T-helper 17 cell (primary cell): ENCODE measurements at regions not wholly inside any gene's neighbourhood (a gene's known extent, or its start where the extent isn't known, plus 50 kb on each side); places are given as distances from the start of the nearest gene placed in this dataset.

Source experiments
- ATAC-seq: fragments of 150-1000 bp; cut with Tn5 transposase; 2 replicates; pipeline ENCODE4 v1.10.0; 2021; ENCODE audit warnings: mild to moderate bottlenecking, moderate library complexity
- DNase-seq, 3 donors: peaks; one replicate each; pipeline versions ENCODE4 v3.0.0 to v3.0.0-alpha.2; 2020 to 2021
- H3K9me3 ChIP-seq: one replicate; pipeline ENCODE4 v1.7.0; 2013; ENCODE audit warnings: low read length, mild to moderate bottlenecking; ENCODE audit not compliant: control insufficient read depth, poor library complexity, severe bottlenecking
- H3K27ac Mint-ChIP-seq: one replicate; pipeline ENCODE4 v1.8.0; 2022; ENCODE audit warnings: mild to moderate bottlenecking, moderate library complexity, mixed read lengths
- H3K27me3 Mint-ChIP-seq: one replicate; pipeline ENCODE4 v1.8.0; 2022; ENCODE audit warnings: mixed read lengths
- H3K36me3 Mint-ChIP-seq: one replicate; pipeline ENCODE4 v1.8.0; 2022; ENCODE audit warnings: low read depth, mixed read lengths
- H3K4me1 Mint-ChIP-seq: one replicate; pipeline ENCODE4 v1.8.0; 2022; ENCODE audit warnings: mild to moderate bottlenecking, mixed read lengths
- H3K4me3 Mint-ChIP-seq: one replicate; pipeline ENCODE4 v1.8.0; 2022; ENCODE audit warnings: mild to moderate bottlenecking, moderate library complexity, mixed read lengths

DNA sequence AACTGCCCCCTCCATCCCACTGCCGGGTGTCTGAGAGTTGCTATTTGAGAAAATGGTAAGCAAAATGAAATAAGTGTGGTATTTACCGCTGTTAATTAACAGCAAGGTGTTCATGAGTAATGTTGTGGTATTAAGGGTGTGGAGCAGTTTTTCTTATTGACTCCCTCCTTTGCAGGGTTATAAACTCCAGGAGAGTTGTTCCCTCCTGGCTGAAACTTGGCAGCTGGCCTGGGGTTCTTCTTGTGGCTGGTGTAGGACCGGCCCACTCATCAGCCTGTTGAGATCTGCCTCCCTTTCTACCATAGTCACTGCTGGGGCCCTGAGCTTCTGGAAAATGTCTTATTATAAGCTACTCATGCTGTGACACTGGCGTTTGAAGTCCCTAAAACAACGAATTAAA lies 128.6 kb downstream of the SOX9 start:
- no peak overlapping the region for H3K27ac Mint-ChIP-seq
- H3K9me3 ChIP-seq: no peaks in the 10 kb centered on the region
- DNase-seq: no peak
- ATAC-seq: no peak
- H3K36me3 Mint-ChIP-seq: no peaks in the 10 kb centered on the region
- H3K4me3 Mint-ChIP-seq: no peak overlapping the region
- no peaks in the 10 kb centered on the region for H3K4me1 Mint-ChIP-seq
- H3K27me3 Mint-ChIP-seq: no peaks in the 10 kb centered on the region

DNA sequence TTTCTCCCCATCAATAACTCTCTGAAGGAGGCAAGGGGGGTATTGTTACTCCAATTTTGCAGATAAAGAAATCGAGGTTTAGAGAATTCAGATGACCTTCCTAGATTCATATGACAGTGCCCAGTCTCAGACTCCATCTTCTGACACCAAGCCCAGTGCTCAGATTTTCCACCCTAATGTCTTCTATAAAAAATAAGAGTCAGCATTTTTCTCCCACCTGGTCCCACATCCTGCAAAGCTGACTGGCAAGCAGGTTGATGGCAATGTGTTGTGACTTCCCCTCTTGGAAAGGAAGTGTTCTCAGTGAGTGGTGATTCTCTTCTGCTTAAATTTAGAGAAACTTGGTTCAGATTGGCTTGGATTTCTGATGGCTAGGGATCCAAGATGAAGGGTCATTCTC lies 129.4 kb downstream of the SOX9 start:
- ATAC-seq (no peak), DNase-seq (no peak)
- Mint-ChIP-seq H3K27ac (no peak overlapping the region), H3K36me3 (no peaks in the 10 kb centered on the region), H3K4me1 (no peaks in the 10 kb centered on the region), H3K4me3 (no peak overlapping the region), H3K27me3 (no peaks in the 10 kb centered on the region)
- no peaks in the 10 kb centered on the region for H3K9me3 ChIP-seq

DNA sequence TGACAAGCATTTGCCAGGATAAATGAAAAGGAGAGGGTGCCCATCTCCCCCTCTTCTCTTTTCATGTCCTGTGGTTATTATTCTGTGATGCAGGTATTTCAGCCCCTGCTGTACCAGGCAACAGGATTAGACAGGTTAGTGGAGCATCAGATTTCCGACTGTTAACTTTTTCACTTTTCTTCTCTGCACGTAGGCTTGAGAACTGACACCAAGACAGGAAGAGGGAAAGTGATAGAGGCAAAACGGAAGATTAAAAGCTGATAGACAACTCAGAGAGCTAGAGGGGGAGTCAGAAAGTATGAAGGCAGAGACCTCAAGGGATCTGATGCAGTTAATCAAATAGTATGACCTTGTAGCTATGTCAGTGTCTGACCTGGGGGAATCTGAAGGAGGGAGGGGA lies 132.8 kb downstream of the SOX9 start:
- Mint-ChIP-seq H3K27ac (no peak overlapping the region), H3K36me3 (no peaks in the 10 kb centered on the region), H3K4me1 (no peaks in the 10 kb centered on the region), H3K4me3 (no peak overlapping the region), H3K27me3 (no peaks in the 10 kb centered on the region)
- DNase-seq: no peak
- no peak for ATAC-seq
- no peaks in the 10 kb centered on the region for H3K9me3 ChIP-seq

DNA sequence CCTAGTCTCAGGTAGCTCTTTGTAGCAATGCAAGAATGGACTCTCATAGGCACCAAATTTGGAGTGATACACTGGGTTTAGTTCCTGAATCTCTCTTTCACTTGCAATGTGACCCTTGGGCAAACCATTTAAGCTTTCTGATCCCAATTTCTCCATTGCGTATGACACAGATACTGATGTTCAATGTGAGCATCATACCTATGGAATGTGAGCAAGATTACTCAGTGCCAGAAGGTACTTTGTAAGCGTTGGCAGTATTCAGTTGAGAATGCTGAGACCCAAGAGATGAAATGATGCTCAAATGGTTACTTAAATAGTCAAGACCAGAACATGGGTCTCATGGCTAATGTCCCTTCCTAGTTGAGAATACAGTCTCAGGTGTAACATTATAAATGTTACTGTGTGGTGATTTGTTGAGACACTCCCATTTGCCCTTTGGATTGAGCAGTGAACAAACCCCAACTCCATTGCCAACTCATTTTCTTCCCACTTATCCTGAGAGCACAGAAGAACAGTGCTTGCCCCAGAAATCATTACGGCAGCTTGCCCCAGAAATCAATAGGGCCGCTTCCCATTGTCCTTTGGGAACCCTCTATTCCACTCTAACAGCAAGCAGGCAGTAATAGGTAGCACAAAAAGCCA lies 134.1 kb downstream of the SOX9 start:
- no peak overlapping the region for H3K4me3 Mint-ChIP-seq
- H3K9me3 ChIP-seq: no peaks in the 10 kb centered on the region
- ATAC-seq (no peak), DNase-seq (no peak)
- no peaks in the 10 kb centered on the region for H3K27me3 Mint-ChIP-seq
- H3K27ac Mint-ChIP-seq: no peak overlapping the region
- H3K4me1 Mint-ChIP-seq: no peaks in the 10 kb centered on the region
- no peaks in the 10 kb centered on the region for H3K36me3 Mint-ChIP-seq

DNA sequence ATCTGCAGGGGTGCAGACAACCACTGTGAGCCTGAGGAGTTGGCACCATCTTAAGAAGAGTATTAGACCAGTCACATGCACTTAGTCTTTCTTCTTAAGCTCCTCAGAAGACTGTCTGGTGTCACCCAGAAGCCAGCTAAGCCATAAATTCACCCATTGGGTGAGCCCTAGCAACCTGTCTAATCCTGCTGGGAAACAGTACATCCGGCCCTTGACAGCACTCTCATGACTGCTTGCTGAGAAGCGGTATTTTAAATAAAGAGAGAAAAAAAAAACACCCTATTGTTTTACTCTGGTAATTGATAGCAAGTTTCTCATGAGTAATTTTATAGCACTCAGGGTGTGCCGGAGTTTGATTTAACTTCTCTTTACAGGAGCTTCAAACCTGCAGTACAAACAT lies 134.7 kb downstream of the SOX9 start:
- Mint-ChIP-seq H3K27ac (no peak overlapping the region), H3K4me1 (no peaks in the 10 kb centered on the region), H3K27me3 (no peaks in the 10 kb centered on the region), H3K4me3 (no peak overlapping the region), H3K36me3 (no peaks in the 10 kb centered on the region)
- DNase-seq (no peak), ATAC-seq (no peak)
- no peaks in the 10 kb centered on the region for H3K9me3 ChIP-seq

DNA sequence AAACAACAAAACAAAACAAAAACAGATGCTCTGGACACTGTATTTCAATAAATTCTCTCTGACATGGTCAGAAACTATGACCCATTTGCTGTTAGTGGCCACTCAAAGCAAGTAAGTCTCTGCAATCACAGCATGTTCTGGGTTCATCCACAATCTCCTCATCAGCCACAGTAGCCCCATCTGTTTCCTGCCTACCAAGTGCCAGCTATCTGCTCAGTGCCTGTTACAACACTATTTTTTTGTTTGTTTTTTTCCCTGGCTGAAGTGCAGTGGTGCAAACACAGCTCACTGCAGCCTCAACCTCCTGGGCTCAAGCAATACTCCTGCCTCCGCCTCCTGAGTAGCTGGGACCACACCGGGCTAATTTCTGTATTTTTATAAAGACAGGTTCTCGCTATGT lies 137.9 kb downstream of the SOX9 start:
- no peaks in the 10 kb centered on the region for H3K9me3 ChIP-seq
- Mint-ChIP-seq H3K27ac (no peak overlapping the region), H3K27me3 (no peaks in the 10 kb centered on the region), H3K4me1 (no peaks in the 10 kb centered on the region), H3K36me3 (no peaks in the 10 kb centered on the region), H3K4me3 (no peak overlapping the region)
- ATAC-seq: no peak
- DNase-seq: no peak

DNA sequence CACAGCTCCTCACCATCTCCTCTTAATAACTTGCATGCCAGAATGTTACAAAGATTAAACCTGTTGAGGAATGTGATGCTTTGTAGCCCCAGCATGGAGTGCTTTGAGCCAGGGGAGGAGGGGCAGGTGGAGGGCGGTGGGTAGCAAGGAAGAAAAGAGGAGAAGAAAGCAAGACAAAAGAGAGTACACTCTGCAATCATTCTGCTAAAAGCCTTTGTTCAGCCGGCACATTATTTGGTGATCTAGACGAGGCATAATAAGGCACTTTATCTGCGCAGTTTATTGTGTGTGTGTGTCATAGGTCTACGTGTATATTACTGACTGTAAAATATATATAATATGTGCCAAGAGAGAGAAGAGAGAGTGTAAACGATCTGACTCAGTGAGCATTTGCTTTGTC lies 139.1 kb downstream of the SOX9 start:
- H3K4me1 Mint-ChIP-seq: no peaks in the 10 kb centered on the region
- H3K9me3 ChIP-seq: no peaks in the 10 kb centered on the region
- no peak overlapping the region for H3K27ac Mint-ChIP-seq
- H3K4me3 Mint-ChIP-seq: no peak overlapping the region
- no peak for DNase-seq
- no peak for ATAC-seq
- H3K36me3 Mint-ChIP-seq: no peaks in the 10 kb centered on the region
- no peaks in the 10 kb centered on the region for H3K27me3 Mint-ChIP-seq

DNA sequence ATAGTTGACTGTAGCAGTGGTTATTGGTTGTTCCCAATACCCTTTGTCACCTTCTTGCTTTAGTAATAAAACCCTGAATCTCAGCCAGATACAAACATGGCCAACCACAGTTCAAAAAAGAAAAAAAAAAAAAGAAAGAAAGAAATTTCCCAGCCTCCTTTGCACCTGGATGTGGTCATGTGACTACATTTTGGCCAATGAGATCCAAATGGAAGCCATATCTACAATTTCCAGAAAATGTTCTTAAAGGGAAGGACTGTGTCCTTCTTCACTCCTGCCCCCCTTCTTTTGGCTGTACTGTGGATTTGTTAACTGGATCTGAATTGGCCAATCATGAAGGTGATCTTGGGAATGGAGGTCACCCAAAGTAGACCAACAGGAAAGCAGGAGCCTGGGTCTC lies 141.9 kb downstream of the SOX9 start:
- H3K4me1 Mint-ChIP-seq: peaks cover 2% of the 10 kb centered on the region
- H3K27me3 Mint-ChIP-seq: peaks cover 9% of the 10 kb centered on the region
- ATAC-seq: no peak
- no peaks in the 10 kb centered on the region for H3K9me3 ChIP-seq
- H3K36me3 Mint-ChIP-seq: no peaks in the 10 kb centered on the region
- no peak overlapping the region for H3K4me3 Mint-ChIP-seq
- DNase-seq: no peak
- H3K27ac Mint-ChIP-seq: no peak overlapping the region

DNA sequence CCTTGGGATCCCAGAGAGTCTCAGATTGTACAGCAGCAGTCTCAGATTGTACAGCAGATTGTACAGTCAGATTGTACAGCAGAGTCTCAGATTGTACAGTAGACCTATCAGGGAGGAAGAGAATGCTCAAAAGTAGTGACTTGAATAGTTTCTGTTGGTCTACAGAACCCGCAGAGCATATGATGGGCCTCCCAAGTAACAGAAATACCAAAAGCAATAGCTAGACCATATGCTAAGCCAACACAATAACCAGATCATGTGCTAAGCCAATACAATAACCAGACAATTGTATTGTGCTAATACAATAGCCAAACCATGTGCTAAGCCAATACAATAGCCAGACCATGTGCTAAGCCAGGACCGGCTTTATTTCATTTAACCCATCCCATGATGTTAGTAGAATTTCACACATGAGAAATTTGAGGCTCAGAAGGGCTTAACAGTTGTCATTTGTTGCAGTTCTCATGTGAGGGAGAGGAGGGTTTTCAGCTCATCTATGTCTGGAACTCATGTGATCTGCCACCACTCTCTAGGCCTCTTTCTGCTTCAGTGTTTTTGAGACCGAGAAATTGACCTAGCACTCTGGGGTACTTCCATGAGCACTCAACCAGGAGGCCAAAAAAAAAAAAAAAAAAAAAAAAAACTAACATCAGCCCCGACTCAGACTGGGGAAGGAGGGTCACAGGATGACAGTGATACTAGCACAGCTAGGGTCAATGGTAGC lies 144.0 kb downstream of the SOX9 start:
- no peaks in the 10 kb centered on the region for H3K9me3 ChIP-seq
- DNase-seq (no peak), ATAC-seq (no peak)
- H3K4me1 Mint-ChIP-seq: peaks cover 2% of the 10 kb centered on the region
- no peak overlapping the region for H3K27ac Mint-ChIP-seq
- H3K36me3 Mint-ChIP-seq: no peaks in the 10 kb centered on the region
- peaks cover 9% of the 10 kb centered on the region for H3K27me3 Mint-ChIP-seq
- H3K4me3 Mint-ChIP-seq: no peak overlapping the region

DNA sequence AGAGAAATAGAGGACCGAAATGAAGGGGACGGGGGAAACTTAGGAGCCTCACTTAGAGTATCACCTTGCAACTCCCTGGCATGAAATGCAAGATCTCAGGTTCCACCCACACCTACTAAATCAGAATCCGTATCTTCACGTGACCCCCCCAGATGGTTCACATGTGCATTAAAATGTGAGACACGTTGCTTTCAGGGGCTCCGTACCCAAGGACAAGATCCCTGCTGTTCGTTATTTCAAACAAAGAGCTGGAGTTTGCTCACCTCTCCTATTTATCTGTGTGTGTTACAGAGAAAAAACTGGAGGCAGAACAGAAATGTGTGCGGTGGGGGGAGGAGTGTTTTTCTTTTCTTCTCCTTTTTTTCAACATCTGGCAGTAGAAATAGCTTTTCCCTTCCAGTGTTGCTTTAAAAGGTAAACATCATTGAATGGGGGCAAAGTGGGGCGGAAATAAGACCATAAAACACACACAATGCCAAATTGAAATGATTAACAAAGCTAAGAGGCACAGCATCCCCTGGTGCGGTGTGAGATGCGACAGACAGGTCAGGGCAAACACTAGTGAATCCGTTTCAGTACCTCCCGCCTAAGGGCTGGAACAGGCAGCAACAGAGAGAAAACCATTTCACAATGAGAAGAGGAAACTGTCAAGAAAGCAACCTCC lies 145.4 kb downstream of the SOX9 start:
- ATAC-seq: no peak
- Mint-ChIP-seq H3K4me3 (no peak overlapping the region), H3K27ac (no peak overlapping the region)

DNA sequence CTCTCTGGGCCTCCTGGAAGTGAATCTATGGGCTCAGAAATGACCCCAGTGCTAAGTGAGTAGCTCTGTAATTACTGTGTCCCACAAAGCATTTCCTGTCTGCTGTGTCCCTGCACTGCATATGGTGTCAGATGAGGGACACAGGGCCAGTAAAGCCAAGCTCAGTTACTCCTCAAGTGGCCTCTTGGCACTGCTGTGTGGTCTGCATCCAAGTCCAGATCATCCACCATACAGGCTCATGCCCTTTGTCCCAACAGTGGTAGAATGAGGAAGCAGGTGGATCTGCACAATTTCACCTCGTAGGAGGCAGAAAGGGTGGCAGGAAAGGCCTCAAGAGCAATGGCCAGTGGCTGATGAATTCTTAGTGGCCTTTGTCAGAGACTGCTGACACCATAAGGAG lies 146.8 kb downstream of the SOX9 start:
- Mint-ChIP-seq H3K27me3 (peaks cover 9% of the 10 kb centered on the region), H3K4me1 (peaks cover 2% of the 10 kb centered on the region), H3K36me3 (no peaks in the 10 kb centered on the region), H3K4me3 (no peak overlapping the region), H3K27ac (no peak overlapping the region)
- no peaks in the 10 kb centered on the region for H3K9me3 ChIP-seq
- ATAC-seq (no peak), DNase-seq (no peak)

More for the DNA sequence above, 145.4 kb downstream of the SOX9 start:
- DNase-seq: no peak
- Mint-ChIP-seq H3K4me1 (peaks cover 2% of the 10 kb centered on the region), H3K27me3 (peaks cover 9% of the 10 kb centered on the region), H3K36me3 (no peaks in the 10 kb centered on the region)
- H3K9me3 ChIP-seq: no peaks in the 10 kb centered on the region

DNA sequence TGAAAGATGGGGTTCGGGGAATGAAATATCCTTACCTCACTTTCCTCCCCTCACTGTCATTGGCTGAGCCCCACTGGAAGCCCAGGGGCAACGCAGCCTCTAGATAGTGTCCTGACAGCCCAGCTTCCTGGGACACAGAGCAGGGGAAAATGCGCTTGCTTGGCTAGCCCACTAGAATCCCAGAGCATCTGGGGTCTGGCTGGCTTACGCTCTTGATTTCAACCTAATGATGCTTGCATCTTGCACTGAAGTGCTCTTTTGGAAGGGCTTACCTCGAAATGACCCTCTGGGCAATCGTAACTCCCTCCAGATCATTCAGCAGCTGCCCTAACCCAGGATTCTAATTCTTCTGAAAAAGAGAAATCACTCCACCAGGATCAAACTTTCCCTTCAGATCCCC lies 147.6 kb downstream of the SOX9 start:
- DNase-seq (no peak), ATAC-seq (no peak)
- Mint-ChIP-seq H3K36me3 (no peaks in the 10 kb centered on the region), H3K27ac (no peak overlapping the region), H3K4me3 (no peak overlapping the region), H3K4me1 (peaks cover 2% of the 10 kb centered on the region), H3K27me3 (peaks cover 9% of the 10 kb centered on the region)
- no peaks in the 10 kb centered on the region for H3K9me3 ChIP-seq

DNA sequence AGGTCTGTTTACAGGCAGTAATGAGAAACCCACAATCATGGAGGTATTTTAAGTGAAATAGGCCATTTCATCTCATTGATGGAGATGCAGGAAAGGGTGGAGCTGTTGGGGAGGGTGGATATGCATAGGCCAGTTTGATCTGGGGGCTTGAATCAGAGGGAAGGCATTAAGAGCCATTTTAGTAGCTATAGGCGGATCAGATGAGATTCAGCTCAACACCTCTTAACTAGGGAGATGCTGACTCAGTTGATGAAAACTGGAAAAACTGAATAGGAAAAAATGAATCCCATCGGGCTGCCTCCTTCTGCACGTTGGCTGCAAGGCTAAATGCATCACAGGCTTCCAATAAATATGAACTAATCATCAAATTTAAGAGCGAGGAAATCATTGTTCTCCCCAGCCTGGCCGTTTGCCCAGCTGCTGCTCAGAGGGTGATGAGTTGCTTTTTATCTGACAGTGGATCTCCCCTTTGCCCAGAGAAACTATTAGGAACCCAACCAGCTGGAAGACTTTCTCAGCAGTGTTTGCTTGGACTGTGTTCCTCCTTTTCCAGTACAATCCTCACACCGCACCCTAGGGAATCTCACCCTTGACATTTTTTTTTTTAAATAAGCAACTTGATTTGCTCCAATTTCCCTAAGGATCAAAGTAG lies 149.6 kb downstream of the SOX9 start:
- H3K9me3 ChIP-seq: no peaks in the 10 kb centered on the region
- DNase-seq (no peak), ATAC-seq (no peak)
- no peak overlapping the region for H3K4me3 Mint-ChIP-seq
- H3K4me1 Mint-ChIP-seq: peaks cover 2% of the 10 kb centered on the region
- no peaks in the 10 kb centered on the region for H3K36me3 Mint-ChIP-seq
- H3K27ac Mint-ChIP-seq: no peak overlapping the region
- H3K27me3 Mint-ChIP-seq: peaks cover 9% of the 10 kb centered on the region
